NCI-H345 treated with DMSO at 0.1 percent for 48 hours (cell line): ENCODE measurements at regions not wholly inside any gene's neighbourhood (a gene's known extent, or its start where the extent isn't known, plus 50 kb on each side); places are given as distances from the start of the nearest gene placed in this dataset.
"Not testable (repeated sequence)": the region's sequence is repeated elsewhere in the genome, so short reads cannot be mapped to it uniquely, and the experiment has no call there.

Source experiments
- DNase-seq: peaks from one replicate; lab custom pipeline; 2025; ENCODE audit not compliant: unreplicated experiment; lab: John Stamatoyannopoulos, UW

- no peak for DNase-seq
These were observed 144.8 kb upstream of the PIK3R1 start for GRCh38 chr5:68070591-68071281.

- no peak for DNase-seq
These were observed 147.5 kb upstream of the PIK3R1 start for GRCh38 chr5:68067976-68068603.

- no peak for DNase-seq
These were observed 148.3 kb upstream of the PIK3R1 start for GRCh38 chr5:68067291-68067690.

- no peak for DNase-seq
These were observed 149.1 kb upstream of the PIK3R1 start for GRCh38 chr5:68066277-68066955.

- DNase-seq = not testable (repeated sequence)
These were observed 150.2 kb upstream of the PIK3R1 start for GRCh38 chr5:68065321-68065720.

GRCh38 chr5:68060382-68060781, 155.2 kb upstream of the PIK3R1 start:
- no peak for DNase-seq

GRCh38 chr5:68057191-68057590, 158.4 kb upstream of the PIK3R1 start:
- no peak for DNase-seq

- no peak for DNase-seq
These were observed 159.9 kb upstream of the PIK3R1 start for GRCh38 chr5:68055686-68056085.

GRCh38 chr5:68054638-68055037, 160.9 kb upstream of the PIK3R1 start:
- no peak for DNase-seq

GRCh38 chr5:68053202-68053601, 162.4 kb upstream of the PIK3R1 start:
- no peak for DNase-seq

- DNase-seq = no peak
These were observed 166.4 kb upstream of the PIK3R1 start for GRCh38 chr5:68049053-68049713.

GRCh38 chr5:68048516-68048915, 167.0 kb upstream of the PIK3R1 start:
- DNase-seq = no peak

- DNase-seq = not testable (repeated sequence)
These were observed 167.5 kb upstream of the PIK3R1 start for GRCh38 chr5:68048054-68048453.

GRCh38 chr5:68047035-68047434, 168.5 kb upstream of the PIK3R1 start:
- no peak for DNase-seq

- no peak for DNase-seq
These were observed 169.1 kb upstream of the PIK3R1 start for GRCh38 chr5:68046445-68046844.

GRCh38 chr5:68041293-68041692, 174.3 kb upstream of the PIK3R1 start:
- no peak for DNase-seq

- no peak for DNase-seq
These were observed 178.0 kb upstream of the PIK3R1 start for GRCh38 chr5:68037546-68037945.

GRCh38 chr5:68033961-68034571, 181.5 kb upstream of the PIK3R1 start:
- DNase-seq = no peak

GRCh38 chr5:68033029-68033428, 182.5 kb upstream of the PIK3R1 start:
- DNase-seq = no peak

GRCh38 chr5:68032216-68032762, 183.3 kb upstream of the PIK3R1 start:
- DNase-seq = no peak

GRCh38 chr5:68028131-68028727, 187.3 kb upstream of the PIK3R1 start:
- DNase-seq = no peak
